Activated naive CD8-positive, alpha-beta T cell (primary cell): ENCODE measurements at regions not wholly inside any gene's neighbourhood (a gene's known extent, or its start where the extent isn't known, plus 50 kb on each side); places are given as distances from the start of the nearest gene placed in this dataset.

Source experiments
- H3K27ac Mint-ChIP-seq: one replicate; pipeline ENCODE4 v1.8.0; 2021; ENCODE audit warnings: mixed read lengths
- H3K27me3 Mint-ChIP-seq: one replicate; pipeline ENCODE4 v1.8.0; 2021; ENCODE audit warnings: mixed read lengths
- H3K36me3 Mint-ChIP-seq: one replicate; pipeline ENCODE4 v1.8.0; 2021; ENCODE audit warnings: mixed read lengths
- H3K4me1 Mint-ChIP-seq: one replicate; pipeline ENCODE4 v1.8.0; 2021; ENCODE audit warnings: low read depth, mixed read lengths
- H3K4me3 Mint-ChIP-seq: one replicate; pipeline ENCODE4 v1.8.0; 2021; ENCODE audit warnings: mild to moderate bottlenecking, mixed read lengths
- H3K9me3 Mint-ChIP-seq: one replicate; pipeline ENCODE4 v1.8.0; 2021; ENCODE audit warnings: low read depth, mixed read lengths

GRCh38 chr10:64523065-64523759 is 1002.0 kb downstream of the REEP3 start:
- Mint-ChIP-seq H3K36me3 (no peaks in the 10 kb centered on the region), H3K9me3 (peaks cover 3% of the 10 kb centered on the region), H3K27me3 (no peaks in the 10 kb centered on the region), H3K27ac (no peak overlapping the region), H3K4me3 (no peak overlapping the region), H3K4me1 (no peaks in the 10 kb centered on the region)

- Mint-ChIP-seq H3K4me3 (no peak overlapping the region), H3K27me3 (no peaks in the 10 kb centered on the region), H3K27ac (no peak overlapping the region), H3K36me3 (no peaks in the 10 kb centered on the region), H3K4me1 (no peaks in the 10 kb centered on the region), H3K9me3 (no peaks in the 10 kb centered on the region)
These were observed 1007.2 kb downstream of the REEP3 start for GRCh38 chr10:64528294-64529002.

- Mint-ChIP-seq H3K36me3 (no peaks in the 10 kb centered on the region), H3K9me3 (no peaks in the 10 kb centered on the region), H3K4me3 (no peak overlapping the region)
These were observed 1007.8 kb downstream of the REEP3 start for GRCh38 chr10:64529003-64529350.

GRCh38 chr10:64534616-64535015 is 1013.4 kb downstream of the REEP3 start:
- H3K27ac Mint-ChIP-seq: no peak overlapping the region
- no peaks in the 10 kb centered on the region for H3K9me3 Mint-ChIP-seq
- H3K36me3 Mint-ChIP-seq: no peaks in the 10 kb centered on the region
- H3K4me1 Mint-ChIP-seq: no peaks in the 10 kb centered on the region
- H3K27me3 Mint-ChIP-seq: no peaks in the 10 kb centered on the region
- H3K4me3 Mint-ChIP-seq: no peak overlapping the region

More at GRCh38 chr10:64529003-64529350, 1007.8 kb downstream of the REEP3 start:
- H3K27ac Mint-ChIP-seq: no peak overlapping the region
- H3K4me1 Mint-ChIP-seq: no peaks in the 10 kb centered on the region
- no peaks in the 10 kb centered on the region for H3K27me3 Mint-ChIP-seq

GRCh38 chr10:64535131-64535867 is 1014.1 kb downstream of the REEP3 start:
- no peaks in the 10 kb centered on the region for H3K4me1 Mint-ChIP-seq
- H3K27me3 Mint-ChIP-seq: no peaks in the 10 kb centered on the region
- no peaks in the 10 kb centered on the region for H3K36me3 Mint-ChIP-seq
- no peak overlapping the region for H3K27ac Mint-ChIP-seq
- no peak overlapping the region for H3K4me3 Mint-ChIP-seq
- H3K9me3 Mint-ChIP-seq: no peaks in the 10 kb centered on the region

- Mint-ChIP-seq H3K27me3 (no peaks in the 10 kb centered on the region), H3K4me3 (no peak overlapping the region), H3K9me3 (no peaks in the 10 kb centered on the region), H3K4me1 (no peaks in the 10 kb centered on the region), H3K27ac (no peak overlapping the region), H3K36me3 (no peaks in the 10 kb centered on the region)
These were observed 1015.9 kb downstream of the REEP3 start for GRCh38 chr10:64537112-64537511.

- Mint-ChIP-seq H3K36me3 (no peaks in the 10 kb centered on the region), H3K27ac (no peak overlapping the region), H3K27me3 (no peaks in the 10 kb centered on the region), H3K4me3 (no peak overlapping the region), H3K4me1 (no peaks in the 10 kb centered on the region), H3K9me3 (peaks cover 2% of the 10 kb centered on the region)
These were observed 1016.7 kb downstream of the REEP3 start for GRCh38 chr10:64537928-64538327.

- Mint-ChIP-seq H3K9me3 (peaks cover 8% of the 10 kb centered on the region), H3K27ac (no peak overlapping the region), H3K4me1 (no peaks in the 10 kb centered on the region), H3K4me3 (no peak overlapping the region), H3K27me3 (no peaks in the 10 kb centered on the region), H3K36me3 (no peaks in the 10 kb centered on the region)
These were observed 1024.9 kb downstream of the REEP3 start for GRCh38 chr10:64546073-64546472.

GRCh38 chr10:64547168-64547567 is 1026.0 kb downstream of the REEP3 start:
- peaks cover 18% of the 10 kb centered on the region for H3K9me3 Mint-ChIP-seq
- H3K4me1 Mint-ChIP-seq: no peaks in the 10 kb centered on the region
- H3K4me3 Mint-ChIP-seq: no peak overlapping the region
- no peaks in the 10 kb centered on the region for H3K36me3 Mint-ChIP-seq
- H3K27ac Mint-ChIP-seq: no peak overlapping the region
- H3K27me3 Mint-ChIP-seq: no peaks in the 10 kb centered on the region

GRCh38 chr10:64555666-64556065 is 1034.5 kb downstream of the REEP3 start:
- Mint-ChIP-seq H3K27ac (no peak overlapping the region), H3K4me3 (no peak overlapping the region), H3K36me3 (no peaks in the 10 kb centered on the region), H3K27me3 (no peaks in the 10 kb centered on the region), H3K9me3 (peaks cover 13% of the 10 kb centered on the region), H3K4me1 (no peaks in the 10 kb centered on the region)

GRCh38 chr10:64558094-64558835 is 1037.1 kb downstream of the REEP3 start:
- Mint-ChIP-seq H3K36me3 (no peaks in the 10 kb centered on the region), H3K27me3 (no peaks in the 10 kb centered on the region), H3K9me3 (no peaks in the 10 kb centered on the region), H3K4me1 (no peaks in the 10 kb centered on the region), H3K4me3 (no peak overlapping the region), H3K27ac (no peak overlapping the region)

GRCh38 chr10:64571056-64571455 is 1049.9 kb downstream of the REEP3 start:
- Mint-ChIP-seq H3K4me3 (no peak overlapping the region), H3K36me3 (no peaks in the 10 kb centered on the region), H3K4me1 (no peaks in the 10 kb centered on the region), H3K9me3 (peaks cover 15% of the 10 kb centered on the region), H3K27ac (no peak overlapping the region), H3K27me3 (no peaks in the 10 kb centered on the region)

GRCh38 chr10:64573623-64574325 is 1052.6 kb downstream of the REEP3 start:
- Mint-ChIP-seq H3K9me3 (peaks cover 6% of the 10 kb centered on the region), H3K27me3 (no peaks in the 10 kb centered on the region), H3K4me3 (no peak overlapping the region), H3K4me1 (no peaks in the 10 kb centered on the region), H3K27ac (no peak overlapping the region), H3K36me3 (no peaks in the 10 kb centered on the region)

GRCh38 chr10:64574371-64574770 is 1053.2 kb downstream of the REEP3 start:
- H3K27me3 Mint-ChIP-seq: no peaks in the 10 kb centered on the region
- H3K36me3 Mint-ChIP-seq: no peaks in the 10 kb centered on the region
- H3K27ac Mint-ChIP-seq: no peak overlapping the region

More at GRCh38 chr10:64574371-64574770, 1053.2 kb downstream of the REEP3 start:
- H3K4me3 Mint-ChIP-seq: no peak overlapping the region
- peaks cover 6% of the 10 kb centered on the region for H3K9me3 Mint-ChIP-seq
- H3K4me1 Mint-ChIP-seq: no peaks in the 10 kb centered on the region
